HepG2 (cell line): ENCODE measurements at regions not wholly inside any gene's neighbourhood (a gene's known extent, or its start where the extent isn't known, plus 50 kb on each side); places are given as distances from the start of the nearest gene placed in this dataset.
A peak's percentile ranks its signal among the peaks of the same experiment; 100 is the strongest.

Experiments used
- ARNT2 ChIP-seq: sonication (generic); formaldehyde crosslinking; IDR thresholded peaks from 2 replicates; pipeline ENCODE4 v1.8.0; 2022; ENCODE audit warnings: mild to moderate bottlenecking, low read depth, missing genetic modification reagents, moderate library complexity
- CREB1 ChIP-seq, 2 experiments: fragments of 450-650 bp in 1 of 2; IDR thresholded peaks; 2 replicates each; pipeline ENCODE4 v1.6.1; 2016 to 2017; ENCODE audit warnings: control low read depth in 1 of 2, mild to moderate bottlenecking in 1 of 2, missing compliant biosample characterization in 1 of 2, missing genetic modification characterization in 1 of 2
- DDIT3 ChIP-seq: sonication (generic); formaldehyde crosslinking; IDR thresholded peaks from 2 replicates; pipeline ENCODE4 v1.4.0; 2020; ENCODE audit warnings: mild to moderate bottlenecking, missing genetic modification reagents
- ETV5 ChIP-seq: IDR thresholded peaks from 2 replicates; pipeline ENCODE4 v1.6.1; 2018; ENCODE audit warnings: missing biosample characterization, missing genetic modification reagents, inconsistent platforms, borderline replicate concordance
- ISX ChIP-seq: sonication (generic); formaldehyde crosslinking; conservative IDR thresholded peaks from 2 replicates; pipeline ENCODE4 v1.5.0; 2020; ENCODE audit warnings: missing genetic modification reagents
- KIAA2018 ChIP-seq: sonication (generic); formaldehyde crosslinking; IDR thresholded peaks from 2 replicates; pipeline ENCODE4 v1.5.0; 2020; ENCODE audit warnings: mild to moderate bottlenecking, missing genetic modification reagents, borderline replicate concordance
- MXD3 ChIP-seq: IDR thresholded peaks from 2 replicates; pipeline ENCODE4 v1.6.1; 2016; ENCODE audit warnings: mild to moderate bottlenecking, missing biosample characterization, missing genetic modification reagents
- PRDM15 ChIP-seq: sonication (generic); formaldehyde crosslinking; IDR thresholded peaks from 2 replicates; pipeline ENCODE4 v1.4.0; 2020; ENCODE audit warnings: missing genetic modification reagents
- ZBTB49 ChIP-seq: sonication (generic); formaldehyde crosslinking; IDR thresholded peaks from 2 replicates; pipeline ENCODE4 v1.4.0; 2020; ENCODE audit warnings: missing genetic modification reagents, borderline replicate concordance
- ZNF121 ChIP-seq: sonication (generic); formaldehyde crosslinking; IDR thresholded peaks from 2 replicates; pipeline ENCODE4 v1.5.0; 2020; ENCODE audit warnings: mild to moderate bottlenecking, missing genetic modification reagents
- ZNF383 ChIP-seq: sonication (generic); formaldehyde crosslinking; IDR thresholded peaks from 2 replicates; pipeline ENCODE4 v1.4.0; 2020; ENCODE audit warnings: missing genetic modification reagents, mild to moderate bottlenecking, borderline replicate concordance
- ZNF484 ChIP-seq: sonication (generic); formaldehyde crosslinking; IDR thresholded peaks from 2 replicates; pipeline ENCODE4 v1.5.1; 2020; ENCODE audit warnings: mild to moderate bottlenecking, low read depth, missing genetic modification reagents, borderline replicate concordance
- ZNF496 ChIP-seq: sonication (generic); formaldehyde crosslinking; IDR thresholded peaks from 2 replicates; pipeline ENCODE4 v1.8.1; 2023; ENCODE audit warnings: mild to moderate bottlenecking, moderate library complexity, missing genetic modification reagents; ENCODE audit not compliant: insufficient replicate concordance

- TF ChIP-seq KIAA2018 (no peak), ISX (CRISPR knock-in tag) (no peak), ARNT2 (CRISPR knock-in tag) (peak; percentile 72), ZNF383 (CRISPR knock-in tag) (0 out of 2 replicates have a peak, but pooled peaks have one; percentile 19), ETV5 (peak; percentile 85), ZNF484 (CRISPR knock-in tag) (no peak), PRDM15 (CRISPR knock-in tag) (0 out of 2 replicates have a peak, but pooled peaks have one; percentile 49), DDIT3 (no peak), MXD3 (CRISPR knock-in tag) (0 out of 2 replicates have a peak, but pooled peaks have one; percentile 45), ZNF496 (CRISPR knock-in tag) (no peak), ZBTB49 (CRISPR knock-in tag) (0 out of 2 replicates have a peak, but pooled peaks have one; percentile 53), ZNF121 (CRISPR knock-in tag) (peak; percentile 61), CREB1 (IDR thresholded peaks at IDR 0.05) (peak; percentile 59), CREB1 (CRISPR knock-in tag; IDR thresholded peaks at IDR 0.05) (peak; percentile 91)
Measured at GRCh38 chr2:190809139-190809764, 71.4 kb upstream of the GLS start (continued).
